ENCODE measurements at regions not wholly inside any gene's neighbourhood (a gene's known extent, or its start where the extent isn't known, plus 50 kb on each side); places are given as distances from the start of the nearest gene placed in this dataset.

DNA sequence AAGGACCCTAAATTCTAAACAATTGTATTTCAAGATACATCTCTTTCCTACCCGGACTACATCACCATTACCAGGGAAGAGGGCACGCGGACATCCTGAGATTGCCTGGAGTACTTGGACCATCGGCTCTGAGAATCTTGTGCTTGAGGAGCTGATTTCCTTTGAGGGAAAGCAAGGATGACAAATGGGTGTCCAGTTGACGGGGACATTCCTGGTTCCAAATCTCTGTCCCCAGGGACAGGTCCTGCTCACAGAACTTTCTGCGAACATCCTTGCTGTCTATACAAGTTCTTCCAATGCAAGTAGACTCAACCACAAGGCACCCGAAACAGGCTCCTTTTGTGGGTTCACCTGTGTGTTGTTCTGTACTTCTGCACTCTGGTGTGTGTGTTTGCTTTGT, 289.5 kb upstream of the MYT1L start:
- TF ChIP-seq, protein P1, sequence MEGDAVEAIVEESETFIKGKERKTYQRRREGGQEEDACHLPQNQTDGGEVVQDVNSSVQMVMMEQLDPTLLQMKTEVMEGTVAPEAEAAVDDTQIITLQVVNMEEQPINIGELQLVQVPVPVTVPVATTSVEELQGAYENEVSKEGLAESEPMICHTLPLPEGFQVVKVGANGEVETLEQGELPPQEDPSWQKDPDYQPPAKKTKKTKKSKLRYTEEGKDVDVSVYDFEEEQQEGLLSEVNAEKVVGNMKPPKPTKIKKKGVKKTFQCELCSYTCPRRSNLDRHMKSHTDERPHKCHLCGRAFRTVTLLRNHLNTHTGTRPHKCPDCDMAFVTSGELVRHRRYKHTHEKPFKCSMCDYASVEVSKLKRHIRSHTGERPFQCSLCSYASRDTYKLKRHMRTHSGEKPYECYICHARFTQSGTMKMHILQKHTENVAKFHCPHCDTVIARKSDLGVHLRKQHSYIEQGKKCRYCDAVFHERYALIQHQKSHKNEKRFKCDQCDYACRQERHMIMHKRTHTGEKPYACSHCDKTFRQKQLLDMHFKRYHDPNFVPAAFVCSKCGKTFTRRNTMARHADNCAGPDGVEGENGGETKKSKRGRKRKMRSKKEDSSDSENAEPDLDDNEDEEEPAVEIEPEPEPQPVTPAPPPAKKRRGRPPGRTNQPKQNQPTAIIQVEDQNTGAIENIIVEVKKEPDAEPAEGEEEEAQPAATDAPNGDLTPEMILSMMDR (IDR thresholded peaks at IDR 0.05 in 2 of 3, conservative IDR thresholded peaks at IDR 0.05 in 1 of 3; ENCODE audit: borderline replicate concordance in 1 of 3, insufficient read depth in 1 of 3, low read depth in 2 of 3, low read length in 2 of 3): no peak
- TF ChIP-seq POLR2A (IDR thresholded peaks at IDR 0.05; ENCODE audit: borderline replicate concordance, extremely low read depth, insufficient read depth, insufficient read length): no peak
- TF ChIP-seq, protein P2, sequence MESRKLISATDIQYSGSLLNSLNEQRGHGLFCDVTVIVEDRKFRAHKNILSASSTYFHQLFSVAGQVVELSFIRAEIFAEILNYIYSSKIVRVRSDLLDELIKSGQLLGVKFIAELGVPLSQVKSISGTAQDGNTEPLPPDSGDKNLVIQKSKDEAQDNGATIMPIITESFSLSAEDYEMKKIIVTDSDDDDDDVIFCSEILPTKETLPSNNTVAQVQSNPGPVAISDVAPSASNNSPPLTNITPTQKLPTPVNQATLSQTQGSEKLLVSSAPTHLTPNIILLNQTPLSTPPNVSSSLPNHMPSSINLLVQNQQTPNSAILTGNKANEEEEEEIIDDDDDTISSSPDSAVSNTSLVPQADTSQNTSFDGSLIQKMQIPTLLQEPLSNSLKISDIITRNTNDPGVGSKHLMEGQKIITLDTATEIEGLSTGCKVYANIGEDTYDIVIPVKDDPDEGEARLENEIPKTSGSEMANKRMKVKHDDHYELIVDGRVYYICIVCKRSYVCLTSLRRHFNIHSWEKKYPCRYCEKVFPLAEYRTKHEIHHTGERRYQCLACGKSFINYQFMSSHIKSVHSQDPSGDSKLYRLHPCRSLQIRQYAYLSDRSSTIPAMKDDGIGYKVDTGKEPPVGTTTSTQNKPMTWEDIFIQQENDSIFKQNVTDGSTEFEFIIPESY (IDR thresholded peaks at IDR 0.05; ENCODE audit: extremely low read depth, insufficient replicate concordance, low read length): no peak
- no peak for TF ChIP-seq POLR2AphosphoS5 (IDR thresholded peaks at IDR 0.05; ENCODE audit: low read depth, low read length)
- TF ChIP-seq EZH2 (IDR thresholded peaks at IDR 0.05): no peak
- no peak for TF ChIP-seq RAD21 (IDR thresholded peaks at IDR 0.05; ENCODE audit: low read depth)
- TF ChIP-seq EZH2phosphoT487 (IDR thresholded peaks at IDR 0.05; ENCODE audit: borderline replicate concordance): no peak

All from HCT116 (cell line).